H1 (cell line): ENCODE measurements at regions not wholly inside any gene's neighbourhood (a gene's known extent, or its start where the extent isn't known, plus 50 kb on each side); places are given as distances from the start of the nearest gene placed in this dataset.

Experiments used
- CTCF ChIA-PET: fragments of 300-600 bp; sonication (Branson Sonifier 250); formaldehyde crosslinking; loops from one replicate; lab custom pipeline; 2021; ENCODE audit not compliant: partially characterized antibody; lab: Charles Lee
- POLR2A ChIA-PET: fragments of 300-600 bp; sonication (Branson Sonifier 250); formaldehyde crosslinking; loops from one replicate; lab custom pipeline; 2021; ENCODE audit warnings: inconsistent platforms; ENCODE audit not compliant: partially characterized antibody; lab: Charles Lee
- DNase-seq, 2 experiments: peaks; one replicate each; pipeline versions ENCODE4 v3.0.0 to v3.0.0-alpha.2; 2010 to 2022; ENCODE audit warnings: low spot score in 2 of 2, low read depth in 1 of 2, mixed read lengths in 1 of 2
- FAIRE-seq: peaks from 2 replicates; lab custom pipeline; 2011; peaks lifted over from hg19 to GRCh38; lab: Jason Lieb, UNC
- H2AFZ ChIP-seq: 2 replicates; pipeline ENCODE4 v1.8.1; 2012; ENCODE audit warnings: low read length, inconsistent platforms
- H2AK5ac ChIP-seq: 2 replicates; pipeline ENCODE4 v1.6.1; 2013; ENCODE audit warnings: low read depth, low read length
- H2BK120ac ChIP-seq: replicated peaks from 2 replicates; pipeline ENCODE3; 2013; ENCODE audit warnings: low read depth, low read length, inconsistent platforms
- H2BK12ac ChIP-seq: 2 replicates; pipeline ENCODE4 v1.6.1; 2013; ENCODE audit warnings: low read depth, low read length
- H2BK15ac ChIP-seq: 2 replicates; pipeline ENCODE4 v1.6.1; 2013; ENCODE audit warnings: low read length
- H2BK20ac ChIP-seq: 2 replicates; pipeline ENCODE4 v1.6.1; 2013; ENCODE audit warnings: low read length
- H2BK5ac ChIP-seq: 2 replicates; pipeline ENCODE4 v1.6.1; 2013; ENCODE audit warnings: low read depth, low read length
- H3K14ac ChIP-seq: 2 replicates; pipeline ENCODE4 v1.6.1; 2013; ENCODE audit warnings: inconsistent platforms; ENCODE audit not compliant: insufficient read length
- H3K18ac ChIP-seq: 2 replicates; pipeline ENCODE4 v1.6.1; 2013; ENCODE audit warnings: low read length; ENCODE audit errors: extremely low read depth
- H3K23ac ChIP-seq: 2 replicates; pipeline ENCODE4 v1.6.1; 2013; ENCODE audit warnings: inconsistent platforms; ENCODE audit not compliant: insufficient read length
- H3K23me2 ChIP-seq: 2 replicates; pipeline ENCODE4 v1.6.1; 2013; ENCODE audit warnings: low read depth, low read length
- H3K27ac ChIP-seq: 2 replicates; pipeline ENCODE4 v1.6.1; 2011; ENCODE audit warnings: low read depth, low read length, inconsistent platforms
- H3K27me3 ChIP-seq, 4 experiments: replicated peaks in 1 of 4; 1 replicate in 1 of 4; 2 replicates in 3 of 4; pipeline versions ENCODE4 v1.6.1 to v1.8.1; 2011 to 2013; ENCODE audit warnings: low read length in 3 of 4, mild to moderate bottlenecking in 3 of 4, inconsistent platforms in 2 of 4, mixed read lengths in 2 of 4, moderate library complexity in 1 of 4; ENCODE audit not compliant: control insufficient read depth in 3 of 4, insufficient read depth in 3 of 4; ENCODE audit errors: extremely low read depth in 1 of 4
- H3K36me3 ChIP-seq, 4 experiments: 2 replicates each; pipeline versions ENCODE4 v1.6.1 to v1.8.1; 2011 to 2013; ENCODE audit warnings: mild to moderate bottlenecking in 4 of 4, low read length in 3 of 4, moderate library complexity in 2 of 4, control low read depth in 1 of 4, inconsistent platforms in 1 of 4; ENCODE audit not compliant: insufficient read depth in 4 of 4, control insufficient read depth in 2 of 4
- H3K4ac ChIP-seq: replicated peaks from 2 replicates; pipeline ENCODE3; 2013; ENCODE audit warnings: low read length, low read depth, mixed read lengths, inconsistent platforms; ENCODE audit not compliant: insufficient read length
- H3K4me1 ChIP-seq, 4 experiments: replicated peaks in 1 of 4; 1 replicate in 1 of 4; 2 replicates in 3 of 4; pipeline versions ENCODE4 v1.6.1 to v1.8.1; 2011 to 2013; ENCODE audit warnings: low read length in 3 of 4, inconsistent platforms in 2 of 4, mixed read lengths in 1 of 4; ENCODE audit not compliant: insufficient read depth in 4 of 4, control insufficient read depth in 3 of 4
- H3K4me2 ChIP-seq, 2 experiments: 2 replicates each; pipeline versions ENCODE4 v1.6.1 to v1.8.1; 2011 to 2013; ENCODE audit warnings: low read depth in 2 of 2, low read length in 2 of 2, control low read depth in 1 of 2, inconsistent platforms in 1 of 2, mild to moderate bottlenecking in 1 of 2; ENCODE audit not compliant: insufficient read depth in 1 of 2
- H3K4me3 ChIP-seq, 4 experiments: fragments of 200-600, 300-600 bp in 1 of 4; sonication (generic), shearing (Covaris generic), sonication (Bioruptor Twin) in 1 of 4; 2 replicates each; pipeline versions ENCODE4 v1.5.1 to v1.8.1; 2011 to 2016; ENCODE audit warnings: low read length in 4 of 4, low read depth in 3 of 4, control low read depth in 2 of 4, inconsistent platforms in 2 of 4, mild to moderate bottlenecking in 2 of 4, mixed read lengths in 1 of 4, moderate library complexity in 1 of 4; ENCODE audit not compliant: insufficient read depth in 2 of 4; ENCODE audit errors: extremely low read depth in 1 of 4
- H3K56ac ChIP-seq: replicated peaks from 2 replicates; pipeline ENCODE3; 2013; ENCODE audit warnings: low read depth, mild to moderate bottlenecking, mixed read lengths, low read length, inconsistent platforms; ENCODE audit not compliant: insufficient read length
- H3K79me1 ChIP-seq: 2 replicates; pipeline ENCODE4 v1.6.1; 2013; ENCODE audit warnings: low read depth, low read length, control low read depth
- H3K79me2 ChIP-seq, 2 experiments: 2 replicates each; pipeline versions ENCODE4 v1.6.1 to v1.8.1; 2012 to 2013; ENCODE audit warnings: low read length in 2 of 2, mild to moderate bottlenecking in 2 of 2, inconsistent platforms in 1 of 2; ENCODE audit not compliant: insufficient read depth in 2 of 2, control insufficient read depth in 1 of 2
- H3K9ac ChIP-seq, 4 experiments: replicated peaks in 1 of 4; 1 replicate in 1 of 4; 2 replicates in 3 of 4; pipeline versions ENCODE4 v1.6.1 to v1.8.1; 2011 to 2013; ENCODE audit warnings: low read depth in 3 of 4, low read length in 3 of 4, control low read depth in 2 of 4, mild to moderate bottlenecking in 2 of 4, moderate library complexity in 2 of 4, inconsistent platforms in 1 of 4; ENCODE audit errors: extremely low read depth in 1 of 4
- H3K9me3 ChIP-seq, 2 experiments: 2 replicates each; pipeline versions ENCODE4 v1.6.1 to v1.8.1; 2012 to 2013; ENCODE audit warnings: mild to moderate bottlenecking in 2 of 2, moderate library complexity in 2 of 2, control low read depth in 1 of 2, inconsistent platforms in 1 of 2, low read depth in 1 of 2, low read length in 1 of 2, mixed read lengths in 1 of 2; ENCODE audit not compliant: insufficient read depth in 2 of 2
- H4K20me1 ChIP-seq, 2 experiments: replicated peaks in 1 of 2; 2 replicates each; pipeline versions ENCODE3 to v1.8.1; 2011 to 2013; ENCODE audit warnings: inconsistent platforms in 2 of 2, low read length in 2 of 2, mild to moderate bottlenecking in 1 of 2; ENCODE audit not compliant: insufficient read depth in 2 of 2, control insufficient read depth in 1 of 2
- H4K5ac ChIP-seq: 2 replicates; pipeline ENCODE4 v1.6.1; 2013; ENCODE audit warnings: low read length, low read depth, mixed read lengths, inconsistent platforms; ENCODE audit not compliant: insufficient read length
- H4K8ac ChIP-seq: 2 replicates; pipeline ENCODE4 v1.8.0; 2013; ENCODE audit warnings: mild to moderate bottlenecking, moderate library complexity, low read length, inconsistent platforms; ENCODE audit not compliant: insufficient read depth; ENCODE audit errors: extremely low read depth
- H4K91ac ChIP-seq: replicated peaks from 2 replicates; pipeline ENCODE3; 2013; ENCODE audit warnings: low read length, mixed read lengths, inconsistent platforms; ENCODE audit not compliant: insufficient read length
- ASH2L ChIP-seq: fragments of 200-600, 300-600 bp; sonication (generic); IDR thresholded peaks from one replicate; pipeline ENCODE4 v1.7.1; 2017; ENCODE audit warnings: low read length
- CTBP2 ChIP-seq: IDR thresholded peaks from 2 replicates; pipeline ENCODE4 v1.7.0; 2011; ENCODE audit warnings: borderline replicate concordance, mild to moderate bottlenecking, moderate library complexity, mixed read lengths, low read length; ENCODE audit not compliant: insufficient read depth, insufficient read length
- EGR1 ChIP-seq: IDR thresholded peaks from 2 replicates; pipeline ENCODE4 v1.6.1; 2011; ENCODE audit warnings: low read depth, low read length, borderline replicate concordance
- EZH2 ChIP-seq: fragments of 200-600 bp; sonication (generic); IDR thresholded peaks from 2 replicates; pipeline ENCODE4 v1.7.1; 2012; ENCODE audit warnings: low read depth, mild to moderate bottlenecking, moderate library complexity, low read length, inconsistent platforms; ENCODE audit not compliant: severe bottlenecking
- KDM4A ChIP-seq: IDR thresholded peaks from one replicate; pipeline ENCODE4 v1.7.1; 2012; ENCODE audit warnings: low read depth, mild to moderate bottlenecking, moderate library complexity, low read length, inconsistent platforms; ENCODE audit not compliant: severe bottlenecking
- MAX ChIP-seq: IDR thresholded peaks from 2 replicates; pipeline ENCODE4 v1.6.1; 2012; ENCODE audit warnings: inconsistent platforms
- WGBS, 2 experiments: shearing (Covaris generic) in 1 of 2; methylation state at CpG; one replicate each; pipeline versions ENCODE4 v1.1.6 to v1.1.7; 2013 to 2015; ENCODE audit warnings: low lambda C conversion rate in 2 of 2, mixed read lengths in 2 of 2, inconsistent platforms in 1 of 2, low coverage in 1 of 2, missing lambda C conversion rate in 1 of 2; ENCODE audit not compliant: insufficient replicate concordance in 2 of 2, insufficient coverage in 1 of 2, insufficient read length in 1 of 2; ENCODE audit errors: extremely low coverage in 1 of 2, missing lambda C conversion rate in 1 of 2; 5-methylcytosine and 5-hydroxymethylcytosine counted together

- Histone ChIP-seq H3K36me3 (no peaks in the 10 kb centered on the region; a peak in 1 of 8 replicates), H3K9me3 (no peaks in the 10 kb centered on the region), H3K79me2 (no peaks in the 10 kb centered on the region), H2AFZ (no peak overlapping the region), H2BK5ac (no peak overlapping the region), H4K8ac (no peak overlapping the region; the same call in 1 of the 2 replicates), H3K27me3 (peaks cover 70 to 92% (median 86%) of the 10 kb centered on the region in 4 experiments), H4K5ac (no peak overlapping the region), H3K27ac (no peak overlapping the region), H2BK120ac (no peak overlapping the region), H2AK5ac (no peak overlapping the region), H3K79me1 (no peaks in the 10 kb centered on the region), H3K23me2 (peaks cover 28% of the 10 kb centered on the region; the same call in 1 of the 2 replicates), H2BK20ac (no peak overlapping the region), H3K4me2 (peak overlapping the region; percentile 88 to 98), H4K91ac (no peak overlapping the region), H3K4ac (no peak overlapping the region), H2BK15ac (no peak overlapping the region), H3K14ac (no peak overlapping the region), H3K18ac (peak overlapping the region; percentile 60; the same call in 1 of the 2 replicates), H3K4me3 (peak overlapping the region; percentile 34 to 85 (median 40); a peak in 7 of 8 replicates), H4K20me1 (peaks cover 5 to 14% of the 10 kb centered on the region in 2 experiments), H3K23ac (no peak overlapping the region), H3K9ac (no peak overlapping the region), H2BK12ac (no peak overlapping the region), H3K4me1 (peaks cover 8 to 45% (median 26%) of the 10 kb centered on the region in 4 experiments), H3K56ac (no peak overlapping the region)
- TF ChIP-seq ASH2L: peak; percentile 64
- peak; percentile 86 for TF ChIP-seq EZH2
- TF ChIP-seq CTBP2: peak; percentile 43
- TF ChIP-seq KDM4A: peak; percentile 63
- TF ChIP-seq MAX: peak; percentile 33; the same call in 1 of the 2 replicates
- TF ChIP-seq EGR1: no peak
- DNase-seq: peak in 1 of 2 experiments; percentile 65
- FAIRE-seq: no peak
- WGBS, 2 experiments: 0% methylated on average over 9 of the region's 22 CpGs; no CpG with 5 or more reads in 1 of the 2 experiments
- CTCF ChIA-PET: interaction anchor here (2.2 kb wide), 1 partner anchor 45 kb away, joined by 6 read pairs; no protein-coding TSS in a partner anchor
- POLR2A ChIA-PET: interaction anchor here (3.5 kb wide), 1 partner anchor 133 kb away, joined by 11 read pairs; the partner anchor contains the start of gene TRIM13
These were observed 114.5 kb downstream of the KCNRG start for GRCh38 chr13:50129706-50130122.
